NCI-H2107 treated with DMSO at 0.1 percent for 48 hours (cell line): ENCODE measurements at regions not wholly inside any gene's neighbourhood (a gene's known extent, or its start where the extent isn't known, plus 50 kb on each side); places are given as distances from the start of the nearest gene placed in this dataset.
A peak's percentile ranks its signal among the peaks of the same experiment; 100 is the strongest.

Source experiments
- DNase-seq: peaks from one replicate; lab custom pipeline; 2025; ENCODE audit not compliant: unreplicated experiment; lab: John Stamatoyannopoulos, UW

GRCh38 chr4:43918377-43918776 is 530.2 kb downstream of the KCTD8 start:
- no peak for DNase-seq

- no peak for DNase-seq
These were observed 516.2 kb downstream of the KCTD8 start for GRCh38 chr4:43932448-43932847.

- DNase-seq = no peak
These were observed 504.6 kb downstream of the KCTD8 start for GRCh38 chr4:43943998-43944397.

- no peak for DNase-seq
These were observed 488.6 kb downstream of the KCTD8 start for GRCh38 chr4:43959976-43960375.

- no peak for DNase-seq
These were observed 480.6 kb downstream of the KCTD8 start for GRCh38 chr4:43968011-43968410.

GRCh38 chr4:43983610-43984009 is 465.0 kb downstream of the KCTD8 start:
- no peak for DNase-seq

GRCh38 chr4:43987331-43987944 is 461.2 kb downstream of the KCTD8 start:
- DNase-seq = no peak

GRCh38 chr4:43990551-43990950 is 458.1 kb downstream of the KCTD8 start:
- DNase-seq = no peak

- no peak for DNase-seq
These were observed 457.6 kb downstream of the KCTD8 start for GRCh38 chr4:43990963-43991362.

- no peak for DNase-seq
These were observed 456.1 kb downstream of the KCTD8 start for GRCh38 chr4:43992552-43992951.

GRCh38 chr4:43993196-43993902 is 455.3 kb downstream of the KCTD8 start:
- DNase-seq = no peak

- no peak for DNase-seq
These were observed 448.9 kb downstream of the KCTD8 start for GRCh38 chr4:43999669-44000068.

GRCh38 chr4:44002368-44002767 is 446.2 kb downstream of the KCTD8 start:
- DNase-seq = no peak

GRCh38 chr4:44016570-44017421 is 431.8 kb downstream of the KCTD8 start:
- DNase-seq = peak; percentile 51

GRCh38 chr4:44017422-44017739 is 431.2 kb downstream of the KCTD8 start:
- no peak for DNase-seq

- no peak for DNase-seq
These were observed 428.9 kb downstream of the KCTD8 start for GRCh38 chr4:44019721-44020120.

- no peak for DNase-seq
These were observed 423.1 kb downstream of the KCTD8 start for GRCh38 chr4:44025376-44026020.

- no peak for DNase-seq
These were observed 409.8 kb downstream of the KCTD8 start for GRCh38 chr4:44038811-44039210.

- no peak for DNase-seq
These were observed 402.1 kb downstream of the KCTD8 start for GRCh38 chr4:44046491-44046890.

GRCh38 chr4:44056721-44057151 is 391.9 kb downstream of the KCTD8 start:
- DNase-seq = no peak

- DNase-seq = no peak
These were observed 377.8 kb downstream of the KCTD8 start for GRCh38 chr4:44070843-44071242.
